Liver (tissue), 3 donors: ENCODE measurements at regions not wholly inside any gene's neighbourhood (a gene's known extent, or its start where the extent isn't known, plus 50 kb on each side); places are given as distances from the start of the nearest gene placed in this dataset.

Source experiments
- CTCF ChIP-seq: fragments of 150-350 bp; IDR thresholded peaks from 2 replicates; pipeline ENCODE4 v1.5.1; 2017; ENCODE audit warnings: improper control_type of control experiment, low read depth, low read length; ENCODE audit not compliant: missing input control
- HNF4G ChIP-seq: IDR thresholded peaks from 2 replicates; pipeline ENCODE4 v1.6.1; 2016; ENCODE audit warnings: antibody characterized with exemption
- RAD21 ChIP-seq, 2 donors: IDR thresholded peaks; 2 replicates each; pipeline ENCODE4 v1.6.1; 2016; ENCODE audit warnings: antibody characterized with exemption in 2 of 2, mild to moderate bottlenecking in 2 of 2
- SP1 ChIP-seq: IDR thresholded peaks from 2 replicates; pipeline ENCODE4 v1.6.1; 2018; ENCODE audit warnings: antibody characterized with exemption, mild to moderate bottlenecking
- YY1 ChIP-seq: IDR thresholded peaks from 2 replicates; pipeline ENCODE4 v1.6.1; 2016; ENCODE audit warnings: antibody characterized with exemption, mild to moderate bottlenecking
- donor health status: healthy.
- donor health status: healthy.

DNA sequence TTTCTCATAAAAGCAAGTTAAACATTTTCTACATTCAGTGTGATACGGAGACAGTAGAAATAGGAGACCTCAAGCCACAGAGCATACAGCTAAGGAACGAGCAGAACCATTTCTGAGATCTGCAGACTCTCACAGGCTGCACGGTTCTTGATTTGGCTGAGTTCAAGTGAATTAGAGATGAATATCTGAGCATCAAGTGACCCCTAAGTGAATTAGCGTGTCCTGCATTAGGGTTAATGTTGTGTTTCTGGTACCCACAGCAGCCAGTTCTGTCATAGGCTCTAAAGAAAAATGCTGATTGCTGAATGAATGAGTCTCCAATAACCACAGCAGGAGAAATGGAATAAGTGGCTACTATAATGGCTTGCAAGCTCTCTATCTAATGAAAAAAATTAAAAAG lies 265.9 kb upstream of the SYT4 start:
- no peak for TF ChIP-seq RAD21 (IDR thresholded peaks at IDR 0.05)
- TF ChIP-seq HNF4G: no peak
- TF ChIP-seq CTCF: no peak
- no peak for TF ChIP-seq YY1
- no peak for TF ChIP-seq SP1
